Endothelial cell of umbilical vein (primary cell): ENCODE measurements at regions not wholly inside any gene's neighbourhood (a gene's known extent, or its start where the extent isn't known, plus 50 kb on each side); places are given as distances from the start of the nearest gene placed in this dataset.

Source experiments
- BruUV-seq: library from RNA; stranded (reverse); fragments of 400-500 nt; replicated peaks from 2 replicates; lab custom pipeline; 2021; lab: Mats Ljungman, UMichigan
- CTCF ChIA-PET: fragments of 300-600, 350-600 bp; sonication (Branson Sonifier 250); formaldehyde crosslinking; loops from one replicate; lab custom pipeline; 2021; ENCODE audit warnings: antibody characterized with exemption, inconsistent platforms; lab: Charles Lee
- POLR2A ChIA-PET: fragments of 300-600, 350-600 bp; sonication (Branson Sonifier 250); formaldehyde crosslinking; loops from one replicate; lab custom pipeline; 2021; ENCODE audit warnings: antibody characterized with exemption, inconsistent platforms; lab: Charles Lee
- DNase-seq: peaks from one replicate; pipeline ENCODE4 v3.0.0-alpha.2; 2011; ENCODE audit warnings: low read depth, low spot score
- FAIRE-seq: peaks from 2 replicates; lab custom pipeline; 2011; peaks lifted over from hg19 to GRCh38; lab: Jason Lieb, UNC
- H2AFZ ChIP-seq: 2 replicates; pipeline ENCODE4 v1.6.0; 2012; ENCODE audit warnings: low read depth, low read length, control low read depth, inconsistent platforms
- H3K27ac ChIP-seq: 2 replicates; pipeline ENCODE4 v1.5.1; 2011; ENCODE audit warnings: low read depth, mild to moderate bottlenecking, control low read depth, low read length, moderate library complexity; ENCODE audit not compliant: insufficient read depth
- H3K27me3 ChIP-seq, 2 experiments: 2 replicates each; pipeline versions ENCODE4 v1.6.0 to v1.6.1; 2011; ENCODE audit warnings: low read length in 2 of 2, mixed read lengths in 1 of 2; ENCODE audit not compliant: control insufficient read depth in 2 of 2, insufficient read depth in 2 of 2
- H3K36me3 ChIP-seq, 2 experiments: 2 replicates in 1 of 2; 3 replicates in 1 of 2; pipeline ENCODE4 v1.5.1; 2011; ENCODE audit warnings: low read length in 2 of 2, mild to moderate bottlenecking in 1 of 2, moderate library complexity in 1 of 2; ENCODE audit not compliant: control insufficient read depth in 2 of 2, insufficient read depth in 2 of 2; ENCODE audit errors: extremely low read depth in 1 of 2
- H3K4me1 ChIP-seq: 3 replicates; pipeline ENCODE4 v1.5.1; 2011; ENCODE audit warnings: mild to moderate bottlenecking, low read length; ENCODE audit not compliant: control insufficient read depth, insufficient read depth; ENCODE audit errors: extremely low read depth
- H3K4me2 ChIP-seq: 2 replicates; pipeline ENCODE4 v1.6.1; 2011; ENCODE audit warnings: low read length, control low read depth, mixed read lengths; ENCODE audit not compliant: insufficient read depth
- H3K4me3 ChIP-seq, 3 experiments: fragments of 200-600 bp in 1 of 3; sonication (generic), shearing (Covaris generic) in 1 of 3; replicated peaks in 1 of 3; 2 replicates each; pipeline ENCODE4 v1.5.1; 2011 to 2016; ENCODE audit warnings: control low read depth in 3 of 3, low read length in 3 of 3, mild to moderate bottlenecking in 2 of 3, inconsistent platforms in 1 of 3, low read depth in 1 of 3, moderate library complexity in 1 of 3; ENCODE audit not compliant: insufficient read depth in 1 of 3
- H3K79me2 ChIP-seq: 2 replicates; pipeline ENCODE4 v1.6.0; 2012; ENCODE audit warnings: low read length, inconsistent platforms; ENCODE audit not compliant: control insufficient read depth, insufficient read depth
- H3K9ac ChIP-seq: replicated peaks from 2 replicates; pipeline ENCODE3; 2011; ENCODE audit warnings: low read length, control low read depth; ENCODE audit not compliant: insufficient read depth; ENCODE audit errors: extremely low read depth
- H3K9me1 ChIP-seq: replicated peaks from 3 replicates; pipeline ENCODE4 v1.6.0; 2011; ENCODE audit warnings: mild to moderate bottlenecking, low read length; ENCODE audit not compliant: control insufficient read depth, insufficient read depth; ENCODE audit errors: extremely low read depth
- H3K9me3 ChIP-seq: replicated peaks from 2 replicates; pipeline ENCODE4 v1.5.1; 2012; ENCODE audit warnings: low read length, inconsistent platforms; ENCODE audit not compliant: control insufficient read depth, insufficient read depth
- H4K20me1 ChIP-seq: replicated peaks from 2 replicates; pipeline ENCODE3; 2011; ENCODE audit warnings: mild to moderate bottlenecking, low read length; ENCODE audit not compliant: control insufficient read depth, insufficient read depth; ENCODE audit errors: extremely low read depth
- CTCF ChIP-seq, 2 donors: IDR thresholded peaks; 1 replicate in 1 of 2; 2 replicates in 1 of 2; pipeline ENCODE4 v1.5.1; 2011; ENCODE audit warnings: low read length in 2 of 2, mild to moderate bottlenecking in 2 of 2, moderate library complexity in 2 of 2, control low read depth in 1 of 2, inconsistent platforms in 1 of 2, low read depth in 1 of 2; ENCODE audit not compliant: insufficient read depth in 1 of 2; ENCODE audit errors: extremely low read depth in 1 of 2
- EZH2 ChIP-seq: IDR thresholded peaks from 2 replicates; pipeline ENCODE4 v1.6.1; 2012; ENCODE audit warnings: borderline replicate concordance, low read depth, mild to moderate bottlenecking, moderate library complexity, low read length, inconsistent platforms; ENCODE audit not compliant: severe bottlenecking
- FOS ChIP-seq: IDR thresholded peaks from 2 replicates; pipeline ENCODE4 v1.6.1; 2011; ENCODE audit warnings: mild to moderate bottlenecking, low read length, moderate library complexity, borderline replicate concordance; ENCODE audit not compliant: insufficient read depth
- GATA2 ChIP-seq: IDR thresholded peaks from 2 replicates; pipeline ENCODE4 v1.7.0; 2011; ENCODE audit warnings: low read depth, mild to moderate bottlenecking, moderate library complexity, mixed read lengths, low read length; ENCODE audit not compliant: insufficient read length, insufficient read depth
- JUN ChIP-seq: IDR thresholded peaks from 2 replicates; pipeline ENCODE4 v1.6.1; 2011; ENCODE audit warnings: borderline replicate concordance, low read depth; ENCODE audit not compliant: insufficient read length, insufficient read depth
- MAX ChIP-seq: IDR thresholded peaks from 2 replicates; pipeline ENCODE4 v1.6.1; 2011; ENCODE audit not compliant: insufficient read depth, insufficient read length
- MYC ChIP-seq: IDR thresholded peaks from one replicate; pipeline ENCODE4 v1.6.1; 2011; ENCODE audit warnings: mild to moderate bottlenecking, low read depth, low read length
- POLR2A ChIP-seq: IDR thresholded peaks from 2 replicates; pipeline ENCODE4 v1.6.1; 2012; ENCODE audit warnings: low read depth, mild to moderate bottlenecking, control low read depth, low read length
- POLR2AphosphoS5 ChIP-seq: IDR thresholded peaks from 2 replicates; pipeline ENCODE4 v1.6.1; 2012; ENCODE audit warnings: low read depth, mild to moderate bottlenecking, control low read depth, low read length, moderate library complexity; ENCODE audit not compliant: insufficient read depth
- dilution Hi-C: fragments of 300-500 bp; cut with MboI; formaldehyde crosslinking; loops from one replicate; pipeline ENCODE4 v1.15.0; 2019; ENCODE audit warnings: low sequenced_read_pairs; ENCODE audit not compliant: extremely low pct_ligation_motif_present
- intact Hi-C: fragments of 100-400 bp; cut with micrococcal nuclease; formaldehyde crosslinking; loops from one replicate; pipeline ENCODE4 v1.10.0; 2022

GRCh38 chr14:39868251-39868650, 436.0 kb upstream of the FBXO33 start:
- CTCF ChIA-PET: no interaction called here
- dilution Hi-C loops: no loop called here
- Histone ChIP-seq H3K9ac (no peak overlapping the region), H2AFZ (no peak overlapping the region), H3K4me1 (no peaks in the 10 kb centered on the region), H3K36me3 (no peaks in the 10 kb centered on the region), H3K27ac (no peak overlapping the region), H3K9me3 (peaks cover 2% of the 10 kb centered on the region), H3K79me2 (no peaks in the 10 kb centered on the region), H3K9me1 (no peaks in the 10 kb centered on the region), H3K4me3 (no peak overlapping the region), H3K4me2 (no peak overlapping the region), H4K20me1 (no peaks in the 10 kb centered on the region), H3K27me3 (no peaks in the 10 kb centered on the region)
- BruUV-seq: no TSS peak
- intact Hi-C loops: no loop called here
- POLR2A ChIA-PET: no interaction called here
- TF ChIP-seq FOS (no peak), GATA2 (no peak), MYC (no peak), MAX (no peak), POLR2A (no peak), CTCF (IDR thresholded peaks at IDR 0.05; ENCODE audit: extremely low read depth in 1 of 2, insufficient read depth in 1 of 2, low read depth in 1 of 2, low read length in 2 of 2) (no peak), JUN (no peak), POLR2AphosphoS5 (no peak), EZH2 (no peak)
- DNase-seq (no peak), FAIRE-seq (no peak)
